HUES48 (cell line): ENCODE measurements at regions not wholly inside any gene's neighbourhood (a gene's known extent, or its start where the extent isn't known, plus 50 kb on each side); places are given as distances from the start of the nearest gene placed in this dataset.

Experiments used
- H3K27ac ChIP-seq: one replicate; pipeline ENCODE4 v1.7.0; 2013; ENCODE audit warnings: low read depth, low read length, inconsistent platforms
- H3K27me3 ChIP-seq: 2 replicates; pipeline ENCODE4 v1.6.1; 2013; ENCODE audit warnings: mild to moderate bottlenecking, low read length; ENCODE audit not compliant: control insufficient read depth, insufficient read depth
- H3K36me3 ChIP-seq: 2 replicates; pipeline ENCODE4 v1.6.1; 2013; ENCODE audit warnings: low read length; ENCODE audit not compliant: control insufficient read depth, insufficient read depth
- H3K4me1 ChIP-seq: 2 replicates; pipeline ENCODE4 v1.6.1; 2013; ENCODE audit warnings: mild to moderate bottlenecking, low read length; ENCODE audit not compliant: control insufficient read depth, insufficient read depth
- H3K4me3 ChIP-seq: 2 replicates; pipeline ENCODE4 v1.5.1; 2013; ENCODE audit warnings: mild to moderate bottlenecking, low read depth, low read length
- H3K9ac ChIP-seq: 2 replicates; pipeline ENCODE4 v1.6.1; 2013; ENCODE audit warnings: mild to moderate bottlenecking, low read depth, low read length, moderate library complexity
- H3K9me3 ChIP-seq: 2 replicates; pipeline ENCODE4 v1.6.1; 2013; ENCODE audit warnings: low read length; ENCODE audit not compliant: control insufficient read depth, insufficient read depth

GRCh38 chr7:10657201-10657600 lies 316.5 kb upstream of the PHF14 start:
- Histone ChIP-seq H3K9ac (no peak overlapping the region), H3K36me3 (no peaks in the 10 kb centered on the region), H3K4me1 (peaks cover 21% of the 10 kb centered on the region), H3K4me3 (no peak overlapping the region), H3K27me3 (no peaks in the 10 kb centered on the region), H3K27ac (no peak overlapping the region), H3K9me3 (no peaks in the 10 kb centered on the region)

- H3K9me3 ChIP-seq: no peaks in the 10 kb centered on the region
- no peak overlapping the region for H3K27ac ChIP-seq
- no peak overlapping the region for H3K4me3 ChIP-seq
- H3K36me3 ChIP-seq: no peaks in the 10 kb centered on the region
- peaks cover 21% of the 10 kb centered on the region for H3K4me1 ChIP-seq
- no peaks in the 10 kb centered on the region for H3K27me3 ChIP-seq
- H3K9ac ChIP-seq: no peak overlapping the region
Measured at GRCh38 chr7:10657837-10658236, 315.8 kb upstream of the PHF14 start.

- Histone ChIP-seq H3K4me3 (no peak overlapping the region), H3K9me3 (no peaks in the 10 kb centered on the region), H3K4me1 (peaks cover 9% of the 10 kb centered on the region), H3K9ac (no peak overlapping the region), H3K27ac (no peak overlapping the region), H3K36me3 (no peaks in the 10 kb centered on the region), H3K27me3 (no peaks in the 10 kb centered on the region)
Measured at GRCh38 chr7:10662491-10662890, 311.2 kb upstream of the PHF14 start.

GRCh38 chr7:10662982-10663884 lies 310.4 kb upstream of the PHF14 start:
- H3K27me3 ChIP-seq: no peaks in the 10 kb centered on the region
- H3K36me3 ChIP-seq: no peaks in the 10 kb centered on the region
- H3K4me3 ChIP-seq: no peak overlapping the region
- H3K4me1 ChIP-seq: 0 out of 2 replicates have a peak, but pooled peaks cover 3% of the 10 kb centered on the region
- H3K27ac ChIP-seq: no peak overlapping the region
- no peak overlapping the region for H3K9ac ChIP-seq
- no peaks in the 10 kb centered on the region for H3K9me3 ChIP-seq

GRCh38 chr7:10672186-10672585 lies 301.5 kb upstream of the PHF14 start:
- no peak overlapping the region for H3K4me3 ChIP-seq
- H3K36me3 ChIP-seq: no peaks in the 10 kb centered on the region

GRCh38 chr7:10677211-10677610 lies 296.5 kb upstream of the PHF14 start:
- Histone ChIP-seq H3K27ac (no peak overlapping the region), H3K4me1 (peaks cover 10% of the 10 kb centered on the region), H3K9ac (no peak overlapping the region), H3K9me3 (no peaks in the 10 kb centered on the region), H3K27me3 (no peaks in the 10 kb centered on the region), H3K36me3 (no peaks in the 10 kb centered on the region), H3K4me3 (no peak overlapping the region)

More at GRCh38 chr7:10672186-10672585, 301.5 kb upstream of the PHF14 start:
- Histone ChIP-seq H3K27me3 (no peaks in the 10 kb centered on the region), H3K27ac (no peak overlapping the region), H3K4me1 (no peaks in the 10 kb centered on the region), H3K9ac (no peak overlapping the region), H3K9me3 (no peaks in the 10 kb centered on the region)

GRCh38 chr7:10677668-10678232 lies 295.9 kb upstream of the PHF14 start:
- Histone ChIP-seq H3K9me3 (no peaks in the 10 kb centered on the region), H3K4me1 (peaks cover 10% of the 10 kb centered on the region), H3K27me3 (no peaks in the 10 kb centered on the region), H3K9ac (no peak overlapping the region), H3K4me3 (no peak overlapping the region), H3K36me3 (no peaks in the 10 kb centered on the region), H3K27ac (no peak overlapping the region)

- no peaks in the 10 kb centered on the region for H3K27me3 ChIP-seq
- H3K9me3 ChIP-seq: no peaks in the 10 kb centered on the region
- H3K27ac ChIP-seq: no peak overlapping the region
- H3K9ac ChIP-seq: no peak overlapping the region
- no peaks in the 10 kb centered on the region for H3K36me3 ChIP-seq
- H3K4me1 ChIP-seq: peaks cover 10% of the 10 kb centered on the region
- H3K4me3 ChIP-seq: no peak overlapping the region
Measured at GRCh38 chr7:10684606-10685005, 289.1 kb upstream of the PHF14 start.

GRCh38 chr7:10685040-10685439 lies 288.6 kb upstream of the PHF14 start:
- Histone ChIP-seq H3K4me3 (no peak overlapping the region), H3K9ac (no peak overlapping the region), H3K27me3 (no peaks in the 10 kb centered on the region), H3K9me3 (no peaks in the 10 kb centered on the region), H3K4me1 (peaks cover 10% of the 10 kb centered on the region), H3K36me3 (no peaks in the 10 kb centered on the region), H3K27ac (no peak overlapping the region)

GRCh38 chr7:10688544-10688943 lies 285.1 kb upstream of the PHF14 start:
- H3K27ac ChIP-seq: no peak overlapping the region
- no peak overlapping the region for H3K9ac ChIP-seq
- no peaks in the 10 kb centered on the region for H3K27me3 ChIP-seq
- H3K4me3 ChIP-seq: no peak overlapping the region
- no peaks in the 10 kb centered on the region for H3K9me3 ChIP-seq
- no peaks in the 10 kb centered on the region for H3K4me1 ChIP-seq
- no peaks in the 10 kb centered on the region for H3K36me3 ChIP-seq

GRCh38 chr7:10696064-10696463 lies 277.6 kb upstream of the PHF14 start:
- Histone ChIP-seq H3K27me3 (no peaks in the 10 kb centered on the region), H3K36me3 (no peaks in the 10 kb centered on the region), H3K9ac (no peak overlapping the region), H3K4me3 (no peak overlapping the region), H3K9me3 (no peaks in the 10 kb centered on the region), H3K27ac (no peak overlapping the region), H3K4me1 (no peaks in the 10 kb centered on the region)
